ENCODE measurements at regions not wholly inside any gene's neighbourhood (a gene's known extent, or its start where the extent isn't known, plus 50 kb on each side); places are given as distances from the start of the nearest gene placed in this dataset.
A peak's percentile ranks its signal among the peaks of the same experiment; 100 is the strongest.
"Not testable (repeated sequence)": the region's sequence is repeated elsewhere in the genome, so short reads cannot be mapped to it uniquely, and the experiment has no call there.

DNA sequence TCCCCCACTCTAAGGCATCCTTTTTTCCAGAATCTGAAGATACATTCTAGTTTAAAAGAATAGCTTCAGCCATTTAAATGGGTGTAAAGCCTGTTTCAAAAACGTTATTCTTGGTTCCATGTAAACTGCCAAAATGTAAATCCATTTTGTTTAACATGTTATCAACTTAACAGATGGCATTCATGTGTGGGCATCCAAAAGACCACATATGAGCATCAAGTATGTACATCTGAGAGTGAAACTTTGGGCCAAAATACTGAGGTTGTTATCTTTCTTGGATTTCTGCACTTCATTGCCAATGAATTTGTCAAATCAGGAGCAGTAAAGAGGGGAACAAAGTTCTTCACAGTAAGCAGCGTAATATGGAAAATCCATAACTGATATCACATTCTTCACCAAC lies 395.4 kb downstream of the ZNF804A start:
- H3K4me1 ChIP-seq = no peaks in the 10 kb centered on the region
- H3K9me3 ChIP-seq = no peaks in the 10 kb centered on the region
- no peak for DNase-seq (ENCODE audit: low spot score in 2 of 2)
- no peaks in the 10 kb centered on the region for H3K27me3 ChIP-seq (ENCODE audit: low read depth)
- H3K36me3 ChIP-seq (replicated peaks) = no peaks in the 10 kb centered on the region
- in situ Hi-C loops (cut with MboI; ENCODE audit: low sequenced_read_pairs) = no loop called here
- H3K4me3 ChIP-seq = no peak overlapping the region

- no peaks in the 10 kb centered on the region for H3K36me3 ChIP-seq (replicated peaks)
- no peak for DNase-seq (ENCODE audit: low spot score in 2 of 2)
- in situ Hi-C loops (cut with MboI; ENCODE audit: low sequenced_read_pairs) = no loop called here
- no peaks in the 10 kb centered on the region for H3K4me1 ChIP-seq
- no peaks in the 10 kb centered on the region for H3K27me3 ChIP-seq (ENCODE audit: low read depth)
- no peak overlapping the region for H3K4me3 ChIP-seq
- no peaks in the 10 kb centered on the region for H3K9me3 ChIP-seq
Measured at GRCh38 chr2:185006481-185006880, 408.2 kb downstream of the ZNF804A start.

GRCh38 chr2:185012643-185013042 lies 414.3 kb downstream of the ZNF804A start:
- Histone ChIP-seq H3K4me3 (no peak overlapping the region), H3K4me1 (no peaks in the 10 kb centered on the region), H3K36me3 (replicated peaks) (no peaks in the 10 kb centered on the region), H3K27me3 (ENCODE audit: low read depth) (no peaks in the 10 kb centered on the region), H3K9me3 (no peaks in the 10 kb centered on the region)
- in situ Hi-C loops (cut with MboI; ENCODE audit: low sequenced_read_pairs) = no loop called here
- DNase-seq (ENCODE audit: low spot score in 2 of 2) = peak in 1 of 2 experiments; percentile 11

DNA sequence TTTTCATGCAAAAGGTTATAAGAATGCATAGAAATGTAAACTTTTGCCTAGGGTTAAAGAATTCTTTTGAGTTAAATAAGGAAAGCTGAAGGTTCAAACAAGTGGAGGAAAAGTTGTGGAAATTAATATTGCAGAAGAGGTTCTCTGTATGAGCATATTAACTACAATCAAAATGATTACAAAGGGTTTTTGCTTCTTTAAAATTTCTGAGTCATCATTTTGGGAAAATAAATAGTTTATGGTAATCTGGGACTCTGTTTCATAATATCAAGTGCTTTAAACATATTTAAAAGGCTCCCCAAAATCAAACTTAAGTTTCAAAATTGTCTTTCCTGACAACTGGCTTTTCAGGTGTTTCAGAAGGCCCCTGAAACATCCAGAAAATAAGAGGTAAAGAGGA lies 415.7 kb downstream of the ZNF804A start:
- no peaks in the 10 kb centered on the region for H3K4me1 ChIP-seq
- in situ Hi-C loops (cut with MboI; ENCODE audit: low sequenced_read_pairs) = no loop called here
- H3K9me3 ChIP-seq = no peaks in the 10 kb centered on the region
- DNase-seq (ENCODE audit: low spot score in 2 of 2) = no peak
- no peaks in the 10 kb centered on the region for H3K27me3 ChIP-seq (ENCODE audit: low read depth)
- H3K4me3 ChIP-seq = no peak overlapping the region
- H3K36me3 ChIP-seq (replicated peaks) = no peaks in the 10 kb centered on the region

GRCh38 chr2:185025891-185026290 lies 427.6 kb downstream of the ZNF804A start:
- in situ Hi-C loops (cut with MboI; ENCODE audit: low sequenced_read_pairs); H3K9me3 ChIP-seq; DNase-seq (ENCODE audit: low spot score in 2 of 2); H3K27me3 ChIP-seq (ENCODE audit: low read depth); H3K36me3 ChIP-seq (replicated peaks); H3K4me1 ChIP-seq; H3K4me3 ChIP-seq: not testable (repeated sequence)

GRCh38 chr2:185035906-185036305 lies 437.6 kb downstream of the ZNF804A start:
- no peak for DNase-seq (ENCODE audit: low spot score in 2 of 2)
- in situ Hi-C loops (cut with MboI; ENCODE audit: low sequenced_read_pairs) = no loop called here
- Histone ChIP-seq H3K27me3 (ENCODE audit: low read depth) (no peaks in the 10 kb centered on the region), H3K4me1 (no peaks in the 10 kb centered on the region), H3K9me3 (no peaks in the 10 kb centered on the region), H3K4me3 (no peak overlapping the region), H3K36me3 (replicated peaks) (no peaks in the 10 kb centered on the region)

- Histone ChIP-seq H3K27me3 (ENCODE audit: low read depth) (no peaks in the 10 kb centered on the region), H3K4me1 (no peaks in the 10 kb centered on the region), H3K36me3 (replicated peaks) (no peaks in the 10 kb centered on the region), H3K4me3 (no peak overlapping the region), H3K9me3 (no peaks in the 10 kb centered on the region)
- in situ Hi-C loops (cut with MboI; ENCODE audit: low sequenced_read_pairs) = no loop called here
- DNase-seq (ENCODE audit: low spot score in 2 of 2) = no peak
Measured at GRCh38 chr2:185044323-185044874, 446.1 kb downstream of the ZNF804A start.

- no peaks in the 10 kb centered on the region for H3K27me3 ChIP-seq (ENCODE audit: low read depth)
- no peak for DNase-seq (ENCODE audit: low spot score in 2 of 2)
- no peaks in the 10 kb centered on the region for H3K9me3 ChIP-seq
- no peaks in the 10 kb centered on the region for H3K36me3 ChIP-seq (replicated peaks)
- H3K4me1 ChIP-seq = no peaks in the 10 kb centered on the region
- in situ Hi-C loops (cut with MboI; ENCODE audit: low sequenced_read_pairs) = no loop called here
- H3K4me3 ChIP-seq = no peak overlapping the region
Measured at GRCh38 chr2:185050804-185051203, 452.5 kb downstream of the ZNF804A start.

- no peaks in the 10 kb centered on the region for H3K36me3 ChIP-seq (replicated peaks)
- H3K4me3 ChIP-seq = no peak overlapping the region
- in situ Hi-C loops (cut with MboI; ENCODE audit: low sequenced_read_pairs) = no loop called here
- H3K4me1 ChIP-seq = no peaks in the 10 kb centered on the region
- no peaks in the 10 kb centered on the region for H3K27me3 ChIP-seq (ENCODE audit: low read depth)
- H3K9me3 ChIP-seq = no peaks in the 10 kb centered on the region
- no peak for DNase-seq (ENCODE audit: low spot score in 2 of 2)
Measured at GRCh38 chr2:185063761-185064160, 465.4 kb downstream of the ZNF804A start.

DNA sequence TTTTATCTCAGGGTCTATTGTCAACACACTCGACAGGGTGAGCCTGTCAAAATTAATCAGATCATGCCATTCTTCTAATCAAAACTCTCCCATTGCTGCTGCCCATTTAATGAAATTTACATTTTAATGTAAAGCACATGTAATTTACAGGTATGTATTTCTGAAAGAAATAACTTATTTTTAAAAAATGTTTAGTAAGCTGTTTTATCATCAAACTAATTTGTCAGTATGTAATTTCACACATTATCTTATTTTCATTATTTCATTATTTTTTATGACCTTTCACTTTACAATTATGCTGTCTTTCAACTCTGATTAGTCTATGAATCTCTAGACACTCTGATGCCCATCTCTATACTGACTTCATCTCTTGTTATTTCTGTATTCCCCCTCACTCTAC lies 467.8 kb downstream of the ZNF804A start:
- DNase-seq (ENCODE audit: low spot score in 2 of 2) = no peak
- Histone ChIP-seq H3K4me1 (no peaks in the 10 kb centered on the region), H3K36me3 (replicated peaks) (no peaks in the 10 kb centered on the region), H3K9me3 (no peaks in the 10 kb centered on the region), H3K27me3 (ENCODE audit: low read depth) (no peaks in the 10 kb centered on the region), H3K4me3 (no peak overlapping the region)
- in situ Hi-C loops (cut with MboI; ENCODE audit: low sequenced_read_pairs) = no loop called here

GRCh38 chr2:185069107-185069506 lies 470.8 kb downstream of the ZNF804A start:
- Histone ChIP-seq H3K4me1 (no peaks in the 10 kb centered on the region), H3K9me3 (no peaks in the 10 kb centered on the region), H3K36me3 (replicated peaks) (no peaks in the 10 kb centered on the region), H3K4me3 (no peak overlapping the region), H3K27me3 (ENCODE audit: low read depth) (no peaks in the 10 kb centered on the region)
- in situ Hi-C loops (cut with MboI; ENCODE audit: low sequenced_read_pairs) = no loop called here
- no peak for DNase-seq (ENCODE audit: low spot score in 2 of 2)

GRCh38 chr2:185074156-185074555 lies 475.8 kb downstream of the ZNF804A start:
- Histone ChIP-seq H3K4me1 (no peaks in the 10 kb centered on the region), H3K9me3 (no peaks in the 10 kb centered on the region), H3K36me3 (replicated peaks) (no peaks in the 10 kb centered on the region), H3K27me3 (ENCODE audit: low read depth) (no peaks in the 10 kb centered on the region), H3K4me3 (no peak overlapping the region)
- in situ Hi-C loops (cut with MboI; ENCODE audit: low sequenced_read_pairs) = no loop called here
- DNase-seq (ENCODE audit: low spot score in 2 of 2) = no peak

GRCh38 chr2:185082749-185083148 lies 484.4 kb downstream of the ZNF804A start:
- Histone ChIP-seq H3K4me3 (no peak overlapping the region), H3K36me3 (replicated peaks) (no peaks in the 10 kb centered on the region), H3K4me1 (no peaks in the 10 kb centered on the region), H3K27me3 (ENCODE audit: low read depth) (no peaks in the 10 kb centered on the region), H3K9me3 (no peaks in the 10 kb centered on the region)
- no peak for DNase-seq (ENCODE audit: low spot score in 2 of 2)
- in situ Hi-C loops (cut with MboI; ENCODE audit: low sequenced_read_pairs) = no loop called here

DNA sequence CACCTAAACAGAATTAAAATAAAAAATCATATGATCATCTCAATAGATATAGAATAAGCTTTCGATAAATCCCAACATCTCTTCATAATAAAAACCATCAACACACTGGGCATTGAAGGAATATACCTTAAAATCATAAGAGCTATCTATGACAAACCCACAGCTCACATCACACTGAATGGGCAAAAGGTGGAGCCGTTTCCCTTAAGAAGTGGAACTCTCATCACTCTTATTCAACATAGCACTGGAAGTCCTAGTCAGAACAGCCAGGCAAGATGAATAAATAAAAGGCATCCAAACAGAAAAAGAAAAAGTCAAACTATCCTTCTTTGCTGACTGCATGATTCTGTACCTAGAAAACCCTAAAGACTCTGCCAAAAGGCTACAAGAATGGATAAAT lies 510.3 kb downstream of the ZNF804A start:
- H3K4me1 ChIP-seq = no peaks in the 10 kb centered on the region
- no peaks in the 10 kb centered on the region for H3K9me3 ChIP-seq
- no peak for DNase-seq (ENCODE audit: low spot score in 2 of 2)
- H3K27me3 ChIP-seq (ENCODE audit: low read depth) = no peaks in the 10 kb centered on the region
- H3K4me3 ChIP-seq = no peak overlapping the region
- in situ Hi-C loops (cut with MboI; ENCODE audit: low sequenced_read_pairs) = no loop called here
- no peaks in the 10 kb centered on the region for H3K36me3 ChIP-seq (replicated peaks)

- Histone ChIP-seq H3K4me3 (no peak overlapping the region), H3K9me3 (no peaks in the 10 kb centered on the region), H3K36me3 (replicated peaks) (no peaks in the 10 kb centered on the region), H3K27me3 (ENCODE audit: low read depth) (no peaks in the 10 kb centered on the region), H3K4me1 (no peaks in the 10 kb centered on the region)
- no peak for DNase-seq (ENCODE audit: low spot score in 2 of 2)
- in situ Hi-C loops (cut with MboI; ENCODE audit: low sequenced_read_pairs) = no loop called here
Measured at GRCh38 chr2:185127412-185127811, 529.1 kb downstream of the ZNF804A start.
